D721Med (cell line): ENCODE measurements at regions not wholly inside any gene's neighbourhood (a gene's known extent, or its start where the extent isn't known, plus 50 kb on each side); places are given as distances from the start of the nearest gene placed in this dataset.
"Not testable (repeated sequence)": the region's sequence is repeated elsewhere in the genome, so short reads cannot be mapped to it uniquely, and the experiment has no call there.

Source experiments
- DNase-seq: peaks from one replicate; pipeline ENCODE4 v3.0.0; 2011; ENCODE audit warnings: low spot score; ENCODE audit not compliant: insufficient read length
- FAIRE-seq: peaks from 2 replicates; lab custom pipeline; 2011; peaks lifted over from hg19 to GRCh38; lab: Jason Lieb, UNC
- TF ChIP-seq, protein P1 (sequence below): IDR thresholded peaks from 2 replicates; pipeline ENCODE4 v1.5.1; 2012; ENCODE audit warnings: mild to moderate bottlenecking, control low read depth; ENCODE audit not compliant: insufficient read depth; ENCODE audit errors: missing control alignments

- TF ChIP-seq, protein P1, sequence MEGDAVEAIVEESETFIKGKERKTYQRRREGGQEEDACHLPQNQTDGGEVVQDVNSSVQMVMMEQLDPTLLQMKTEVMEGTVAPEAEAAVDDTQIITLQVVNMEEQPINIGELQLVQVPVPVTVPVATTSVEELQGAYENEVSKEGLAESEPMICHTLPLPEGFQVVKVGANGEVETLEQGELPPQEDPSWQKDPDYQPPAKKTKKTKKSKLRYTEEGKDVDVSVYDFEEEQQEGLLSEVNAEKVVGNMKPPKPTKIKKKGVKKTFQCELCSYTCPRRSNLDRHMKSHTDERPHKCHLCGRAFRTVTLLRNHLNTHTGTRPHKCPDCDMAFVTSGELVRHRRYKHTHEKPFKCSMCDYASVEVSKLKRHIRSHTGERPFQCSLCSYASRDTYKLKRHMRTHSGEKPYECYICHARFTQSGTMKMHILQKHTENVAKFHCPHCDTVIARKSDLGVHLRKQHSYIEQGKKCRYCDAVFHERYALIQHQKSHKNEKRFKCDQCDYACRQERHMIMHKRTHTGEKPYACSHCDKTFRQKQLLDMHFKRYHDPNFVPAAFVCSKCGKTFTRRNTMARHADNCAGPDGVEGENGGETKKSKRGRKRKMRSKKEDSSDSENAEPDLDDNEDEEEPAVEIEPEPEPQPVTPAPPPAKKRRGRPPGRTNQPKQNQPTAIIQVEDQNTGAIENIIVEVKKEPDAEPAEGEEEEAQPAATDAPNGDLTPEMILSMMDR, result no peak
- FAIRE-seq, result no peak
- no peak for DNase-seq
These were observed 121.5 kb upstream of the FHIT start for GRCh38 chr3:61372723-61373122.

DNA sequence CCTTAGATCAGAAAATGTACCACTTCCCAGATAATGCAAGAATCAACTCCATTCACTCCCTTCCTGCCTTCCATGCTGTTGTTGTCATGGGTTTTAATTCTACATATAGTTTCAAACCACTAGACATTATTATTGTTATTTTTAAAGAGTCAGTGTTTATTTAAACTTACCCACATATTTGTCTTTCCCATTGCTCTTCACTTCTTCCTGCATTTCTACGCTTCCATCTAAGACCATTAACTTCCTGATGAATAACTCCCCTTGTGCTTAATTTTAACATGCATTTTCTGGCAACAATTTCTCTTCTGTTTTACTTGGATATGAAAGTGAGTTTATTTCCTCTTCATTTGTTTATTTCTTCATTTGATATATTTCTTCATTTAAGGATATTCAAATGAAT lies 127.1 kb upstream of the FHIT start:
- DNase-seq (no peak), FAIRE-seq (no peak)
- TF ChIP-seq, protein P1, result no peak

- TF ChIP-seq, protein P1, result peak; percentile 57
- FAIRE-seq, result peak; percentile 86
- DNase-seq, result no peak
These were observed 130.6 kb upstream of the FHIT start for GRCh38 chr3:61381745-61382392.

DNA sequence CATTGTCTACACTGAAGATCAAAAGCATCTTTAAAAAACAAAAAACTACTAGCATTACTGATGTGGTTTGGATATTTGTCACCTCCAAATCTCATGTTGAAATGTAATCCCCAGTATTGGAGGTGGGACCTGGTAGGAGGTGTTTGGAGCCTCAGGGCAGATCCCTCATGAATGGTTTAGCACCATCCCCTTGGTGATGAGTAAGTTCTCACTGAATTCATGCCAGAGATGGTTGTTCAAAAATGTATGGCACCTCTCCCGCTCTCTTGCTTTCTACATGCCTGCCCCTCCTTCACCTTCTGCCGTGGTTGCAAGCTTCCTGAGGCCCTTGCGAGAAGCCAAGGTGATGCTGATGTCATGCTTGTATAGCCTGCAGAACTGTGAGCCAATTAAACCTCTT lies 136.6 kb upstream of the FHIT start:
- TF ChIP-seq, protein P1, result no peak
- DNase-seq (no peak), FAIRE-seq (no peak)

GRCh38 chr3:61393480-61393947 lies 142.3 kb upstream of the FHIT start:
- FAIRE-seq, result not testable (repeated sequence)

DNA sequence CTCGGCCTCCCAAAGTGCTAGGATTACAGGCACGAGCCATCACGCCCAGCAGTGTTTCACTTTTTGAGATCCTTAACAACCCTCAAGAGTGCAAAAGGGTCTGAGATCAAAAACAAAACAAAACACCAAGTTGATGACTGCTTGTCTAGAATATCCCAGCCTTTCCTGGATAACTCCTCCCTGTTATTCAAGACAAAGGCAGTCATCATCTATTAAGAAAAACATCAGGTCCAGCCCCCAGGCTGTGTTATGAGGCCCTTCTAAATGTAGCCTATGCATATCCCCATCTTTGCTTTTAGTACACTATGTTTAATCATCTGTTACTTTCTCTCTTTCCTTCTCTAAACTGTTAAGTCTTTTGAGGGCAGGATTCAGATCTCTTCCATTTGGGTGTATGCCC lies 150.1 kb upstream of the FHIT start:
- FAIRE-seq (no peak), DNase-seq (no peak)
- TF ChIP-seq, protein P1, result no peak

More at GRCh38 chr3:61393480-61393947, 142.3 kb upstream of the FHIT start:
- DNase-seq, result not testable (repeated sequence)

- DNase-seq (no peak), FAIRE-seq (no peak)
- TF ChIP-seq, protein P1, result no peak
These were observed 154.0 kb upstream of the PTPRG start for GRCh38 chr3:61407397-61407796.
